NCI-H748 (cell line): ENCODE measurements at regions not wholly inside any gene's neighbourhood (a gene's known extent, or its start where the extent isn't known, plus 50 kb on each side); places are given as distances from the start of the nearest gene placed in this dataset.
"Not testable (repeated sequence)": the region's sequence is repeated elsewhere in the genome, so short reads cannot be mapped to it uniquely, and the experiment has no call there.

Experiments used
- DNase-seq: peaks from one replicate; lab custom pipeline; 2025; ENCODE audit not compliant: unreplicated experiment; lab: John Stamatoyannopoulos, UW

DNA sequence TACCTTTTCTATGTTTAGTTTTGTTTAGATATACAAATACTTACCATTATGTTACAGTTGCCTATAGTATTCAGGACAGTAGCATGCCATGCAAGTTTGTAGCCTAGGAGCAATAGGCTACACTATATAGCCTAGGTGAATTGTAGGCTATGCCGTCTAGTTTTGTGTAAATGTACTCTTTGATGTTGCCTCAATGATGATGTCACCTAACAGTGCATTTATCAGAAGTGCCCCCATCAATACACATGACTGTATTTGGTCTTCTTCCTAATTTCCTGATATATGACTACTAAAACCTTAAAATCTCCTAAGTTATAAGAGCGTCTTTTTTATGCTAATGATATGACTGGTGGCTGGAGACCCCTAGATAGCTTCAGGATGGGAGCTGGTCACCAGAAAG, 394.4 kb upstream of the STXBP6 start:
- DNase-seq: no peak

DNA sequence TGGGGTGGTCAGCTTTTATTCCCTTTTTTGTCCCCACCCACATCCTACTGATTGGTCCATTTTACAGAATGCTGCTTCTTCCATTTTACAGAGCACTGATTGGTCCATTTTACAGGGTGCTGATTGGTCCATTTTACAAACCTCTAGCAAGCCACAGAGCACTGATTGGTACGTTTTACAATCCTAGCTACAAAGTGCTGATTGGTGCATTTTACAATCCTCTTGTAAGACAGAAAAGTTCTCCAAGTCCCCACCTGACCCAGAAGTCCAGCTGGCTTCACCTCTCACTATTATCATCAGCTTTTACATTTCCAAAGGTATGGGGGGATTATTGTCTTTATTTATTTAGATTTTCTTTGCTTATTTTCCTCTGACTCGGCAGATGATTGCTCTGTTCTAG, 390.4 kb upstream of the STXBP6 start:
- not testable (repeated sequence) for DNase-seq

DNA sequence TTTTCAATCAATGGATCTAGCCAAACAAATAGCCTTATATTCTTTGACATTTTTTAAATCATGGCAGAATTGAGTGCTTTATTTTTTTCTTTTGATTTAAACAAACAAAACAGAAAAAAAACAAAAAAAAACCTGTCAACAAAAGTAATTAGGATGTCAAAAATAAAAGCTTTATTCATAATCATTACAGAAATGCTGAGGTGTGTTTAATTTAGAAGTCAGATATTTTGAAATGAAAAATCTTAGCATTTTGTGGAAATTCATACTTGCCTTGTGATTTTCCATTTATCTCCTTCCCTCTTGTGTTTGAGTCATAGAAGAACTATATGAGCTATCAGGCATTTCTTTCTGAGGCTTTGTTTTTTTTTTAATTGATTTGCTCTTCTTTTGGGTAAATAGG, 387.0 kb upstream of the STXBP6 start:
- no peak for DNase-seq

DNA sequence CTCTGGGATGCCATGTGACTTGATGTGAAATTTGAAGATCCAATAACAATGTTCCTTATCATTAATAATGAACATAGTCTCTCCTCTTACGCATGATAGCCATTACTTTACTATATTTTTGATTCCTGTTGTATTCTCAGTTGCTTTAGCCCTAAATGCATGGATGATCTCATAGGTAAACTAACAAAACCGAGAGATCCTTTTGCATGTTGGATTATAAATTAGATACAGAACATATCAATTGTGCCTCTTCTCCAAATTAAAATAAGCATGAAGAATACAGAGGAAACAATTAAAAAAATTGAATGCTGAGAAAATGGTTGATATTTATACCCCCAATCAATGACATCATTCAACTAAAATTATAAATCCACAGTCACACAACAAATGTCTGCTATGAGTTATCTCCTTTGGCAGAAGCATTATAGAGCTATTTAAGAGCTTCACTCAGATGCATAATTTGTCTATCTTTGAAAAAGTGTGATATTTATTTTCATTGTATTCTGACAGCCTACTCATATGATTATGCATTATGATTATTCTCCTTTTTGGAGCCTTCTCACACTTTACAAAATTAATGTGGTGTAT, 386.4 kb upstream of the STXBP6 start:
- no peak for DNase-seq

DNA sequence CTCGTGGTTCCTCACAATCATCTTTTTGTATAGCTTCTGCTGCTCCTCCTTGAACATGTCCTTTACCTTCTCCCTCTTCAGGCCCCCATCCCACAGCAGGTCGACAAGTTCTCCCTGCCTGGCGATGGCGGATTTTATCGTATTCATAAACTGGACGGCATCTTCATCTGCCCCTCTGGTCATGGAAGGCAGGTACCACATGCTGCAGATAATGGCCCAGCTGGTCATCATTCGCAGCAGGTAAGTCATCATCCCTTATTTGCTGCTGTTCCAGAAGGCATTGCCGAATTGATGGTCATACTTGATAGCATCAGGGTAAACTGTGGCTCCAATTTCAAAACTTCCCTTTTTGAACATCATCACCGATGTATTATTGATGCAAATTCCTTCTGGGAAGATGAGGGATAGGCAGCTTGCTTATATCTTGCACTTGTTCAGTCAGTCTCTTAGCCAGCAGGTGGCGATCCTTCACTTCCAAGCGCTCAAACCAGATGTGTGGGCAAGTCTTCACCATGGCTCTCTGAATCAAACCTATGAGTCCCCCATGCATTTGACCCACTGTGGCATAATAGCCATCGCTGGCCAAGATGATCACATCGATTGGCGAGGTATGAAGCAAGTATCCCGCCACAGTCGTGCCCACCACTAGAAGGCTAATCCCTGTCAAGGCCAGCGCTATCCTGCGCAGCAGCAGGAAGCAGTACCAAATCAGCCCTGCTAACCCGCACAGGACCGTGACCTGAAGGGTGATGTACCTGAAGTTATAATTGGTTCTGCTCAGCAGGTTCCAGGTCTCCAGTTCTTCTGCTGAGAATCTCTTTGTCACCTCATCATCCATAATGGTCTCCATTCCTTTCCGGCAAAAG, 381.5 kb upstream of the STXBP6 start:
- DNase-seq: peak; percentile 76

DNA sequence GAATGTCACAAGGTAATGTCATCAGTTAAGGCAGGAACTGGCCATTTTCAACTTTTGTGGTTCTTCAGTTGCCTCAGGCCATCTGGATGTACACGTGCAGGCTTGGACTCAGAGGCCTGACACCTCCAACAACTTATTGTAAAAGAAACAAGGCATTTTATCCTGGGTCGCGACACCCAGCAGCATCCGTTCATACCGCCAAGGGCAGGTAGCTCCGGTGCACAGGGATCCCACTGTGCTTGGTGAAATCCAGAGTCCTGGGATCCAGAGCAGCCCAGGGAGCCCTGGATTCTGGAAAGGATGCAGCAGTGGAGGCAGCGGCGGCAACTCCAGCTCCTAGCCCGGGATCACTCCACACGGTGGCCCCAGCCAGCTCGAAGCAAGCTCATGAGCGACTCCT, 380.9 kb upstream of the STXBP6 start:
- DNase-seq: no peak

DNA sequence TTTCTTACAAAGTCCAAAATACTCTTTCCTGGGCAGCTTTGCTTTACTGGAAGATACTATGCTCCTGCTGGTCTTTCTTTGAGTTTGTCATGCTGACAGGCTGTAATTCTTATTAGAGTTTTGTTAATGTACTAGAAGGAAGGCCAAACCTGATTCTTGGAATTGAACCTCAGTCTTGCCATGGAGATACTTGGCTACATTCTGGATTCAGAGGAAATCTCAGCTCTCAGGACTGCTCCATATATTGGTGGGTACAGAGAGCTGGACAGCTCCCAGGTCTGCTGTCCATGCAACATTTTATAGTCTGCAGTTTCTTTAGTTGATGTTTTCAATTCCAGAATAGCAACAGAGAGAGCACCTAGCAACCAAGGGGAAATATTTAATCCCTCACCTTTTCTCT, 363.1 kb upstream of the STXBP6 start:
- DNase-seq: no peak

DNA sequence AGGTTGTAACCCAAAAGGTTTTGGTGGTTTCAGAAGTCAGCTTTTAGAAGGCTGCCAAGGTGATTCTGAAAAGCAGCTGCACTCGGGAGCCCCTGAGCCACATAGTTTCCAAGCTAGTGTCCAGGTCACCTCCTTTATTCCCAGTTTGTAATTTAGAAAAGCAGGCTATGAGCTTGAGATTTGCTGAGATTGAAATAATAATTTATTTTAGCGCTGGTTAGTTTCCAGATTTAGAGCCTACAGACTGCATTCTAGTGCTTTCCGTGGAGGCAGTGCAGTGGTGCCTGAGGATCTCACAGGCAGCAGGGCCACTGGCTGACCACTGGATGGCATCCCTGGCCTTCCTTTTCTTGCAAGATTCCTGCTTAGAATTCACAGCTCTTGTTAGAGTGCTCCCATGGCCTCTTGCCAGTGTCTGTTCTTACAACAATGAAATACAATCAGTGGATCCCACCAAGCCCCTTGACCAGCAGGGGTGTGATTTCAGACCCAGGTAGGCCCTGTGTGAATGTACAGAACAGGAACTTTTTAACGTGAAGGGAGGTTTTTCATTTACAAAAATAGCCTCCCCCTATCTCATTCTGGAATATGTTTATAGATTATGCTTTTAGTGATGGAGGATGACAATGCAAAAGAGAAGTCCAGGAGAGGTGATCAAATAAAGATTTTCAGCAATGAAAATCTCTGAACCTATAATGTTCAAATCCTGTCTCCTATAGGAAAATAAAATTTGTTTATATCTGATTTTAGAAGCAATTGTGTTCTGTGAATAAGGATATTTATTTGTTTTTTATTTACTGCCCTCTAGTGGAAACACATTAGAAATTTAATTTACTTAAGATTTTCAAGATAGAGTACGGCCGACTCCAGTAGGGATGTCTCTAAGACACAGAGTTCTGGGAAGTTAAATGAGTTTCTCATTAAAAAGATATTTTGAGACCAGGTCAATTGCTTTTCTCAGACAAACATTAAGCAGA, 362.1 kb upstream of the STXBP6 start:
- peak; percentile 48 for DNase-seq

DNA sequence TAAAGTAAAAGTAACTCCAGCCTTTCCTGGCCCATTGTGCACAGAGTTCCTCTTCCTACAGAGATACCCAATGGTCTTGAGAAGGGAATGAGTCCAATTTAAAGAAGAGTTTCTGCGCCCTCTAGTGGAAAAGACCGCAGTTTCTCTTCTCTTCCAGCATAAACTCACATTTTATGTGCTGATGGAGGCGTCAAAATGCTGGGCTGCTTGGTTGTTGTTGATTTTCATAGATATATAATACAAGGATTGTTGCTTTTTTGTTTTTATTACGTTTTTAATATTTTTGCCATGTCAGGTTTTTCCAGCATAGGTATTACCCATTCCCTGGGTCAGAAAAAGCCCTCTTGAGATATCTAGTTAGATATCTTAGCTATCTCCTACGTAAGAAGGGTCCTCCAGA, 356.9 kb upstream of the STXBP6 start:
- peak; percentile 71 for DNase-seq

DNA sequence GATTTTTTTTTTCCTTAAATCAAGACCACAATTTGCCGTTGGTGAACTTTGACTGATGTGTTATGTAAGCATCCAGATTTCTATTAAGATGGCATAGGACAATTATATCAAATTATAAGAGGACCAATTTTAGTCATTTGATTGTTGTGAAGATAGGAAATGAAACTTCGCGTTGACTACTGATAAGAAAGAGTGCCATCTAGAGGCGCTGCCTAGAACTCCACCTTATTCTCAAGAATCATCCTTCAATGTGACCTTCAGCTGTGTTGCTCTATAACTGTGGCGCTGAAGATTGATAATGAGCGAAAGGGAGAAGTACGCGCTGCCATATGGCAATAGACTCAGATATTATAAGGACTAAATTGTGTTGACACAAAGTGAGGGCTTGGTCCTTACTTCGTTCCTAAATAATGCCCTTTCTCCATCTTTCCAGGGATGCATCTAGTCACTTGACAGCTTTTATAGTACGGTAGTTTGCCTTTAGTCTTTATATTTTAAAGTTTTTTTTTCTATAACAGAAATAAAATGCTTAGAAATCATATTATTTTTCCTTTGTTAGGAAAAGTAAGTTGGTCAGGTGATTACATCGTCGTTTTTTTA, 350.8 kb upstream of the STXBP6 start:
- peak; percentile 60 for DNase-seq

DNA sequence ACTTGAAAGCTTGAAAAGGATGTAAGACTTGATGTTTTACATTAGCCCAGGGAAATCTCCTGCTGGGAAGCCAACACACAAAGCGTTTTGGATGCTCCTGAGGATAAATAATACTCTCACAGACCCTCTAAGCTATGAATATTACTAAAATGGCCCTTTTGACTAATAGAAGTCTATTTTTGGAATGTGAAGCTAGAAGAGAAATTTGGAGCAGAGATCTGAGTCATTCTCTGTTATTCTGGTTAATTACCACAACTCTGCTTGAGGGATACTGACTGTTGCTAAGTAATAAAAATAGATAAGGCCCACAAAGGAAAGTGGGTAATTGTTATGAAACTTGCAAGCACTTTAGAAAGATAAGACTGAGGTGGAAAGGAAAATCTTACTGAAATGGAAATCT, 346.2 kb upstream of the STXBP6 start:
- no peak for DNase-seq

DNA sequence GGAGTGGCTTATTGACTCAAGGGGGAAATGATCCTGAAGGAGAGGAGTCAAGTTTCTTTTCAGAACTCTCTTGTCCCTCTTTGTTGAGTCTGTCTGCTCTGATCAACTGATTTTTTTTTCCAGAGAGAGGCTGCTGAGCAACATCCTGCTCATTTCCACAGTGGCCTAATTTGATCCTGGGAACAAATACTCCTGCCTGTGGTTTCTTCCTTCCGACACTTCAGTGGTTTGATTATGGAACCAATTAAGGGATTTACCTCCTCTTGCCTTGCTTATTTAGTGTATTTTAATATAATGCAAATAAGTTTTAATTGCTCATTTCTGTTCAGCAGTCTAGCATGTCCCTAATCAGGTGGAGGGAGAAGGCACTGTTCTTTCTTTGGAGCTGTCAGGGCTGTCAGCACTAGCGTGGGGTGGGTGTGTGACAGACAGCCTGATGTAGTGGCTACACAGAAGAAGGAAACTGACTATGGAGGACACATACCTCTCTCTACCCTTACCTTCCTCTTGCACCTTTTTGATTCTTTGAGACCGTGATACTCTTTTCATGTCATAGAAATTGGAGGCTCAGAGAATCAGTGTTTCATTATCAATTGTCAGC, 344.9 kb upstream of the STXBP6 start:
- DNase-seq: no peak

DNA sequence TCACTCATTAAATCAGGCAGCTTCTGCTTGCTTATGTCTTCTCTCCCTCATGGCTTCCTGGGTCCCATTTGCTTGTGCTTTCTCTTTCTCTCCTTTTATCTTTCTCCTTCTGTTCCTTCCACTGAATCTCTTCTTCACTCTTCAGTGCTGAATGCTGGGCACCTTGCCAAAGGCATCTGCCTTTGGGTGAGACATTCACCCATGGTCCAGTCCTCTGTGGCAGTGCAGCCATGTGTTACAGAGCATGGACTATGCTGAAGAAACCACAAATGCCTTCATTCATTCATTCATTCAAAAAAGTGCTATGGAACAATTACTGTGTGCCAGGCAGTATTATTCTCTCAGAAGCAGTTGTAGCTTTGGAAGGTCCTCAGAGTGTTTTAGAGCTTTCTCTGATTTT, 344.4 kb upstream of the STXBP6 start:
- peak; percentile 7 for DNase-seq

DNA sequence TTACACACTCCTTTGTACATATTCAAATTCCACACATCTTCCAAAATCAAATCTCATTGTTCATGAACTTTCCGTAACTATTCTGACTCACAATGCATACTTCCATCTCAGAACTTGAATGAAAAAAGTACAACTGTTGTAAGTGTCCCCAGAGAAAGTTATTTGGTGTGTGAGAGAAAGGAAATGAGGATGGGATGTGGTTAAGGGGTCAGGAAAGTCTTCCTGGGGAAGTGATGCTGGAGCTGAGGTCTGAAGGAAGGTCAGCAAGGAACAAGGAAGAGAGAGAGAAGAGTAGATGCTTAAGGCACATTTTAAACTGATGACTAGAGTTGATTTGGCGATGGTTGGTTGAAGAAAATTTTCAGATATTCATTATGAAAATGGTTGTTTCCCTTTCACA, 340.0 kb upstream of the STXBP6 start:
- DNase-seq: no peak

DNA sequence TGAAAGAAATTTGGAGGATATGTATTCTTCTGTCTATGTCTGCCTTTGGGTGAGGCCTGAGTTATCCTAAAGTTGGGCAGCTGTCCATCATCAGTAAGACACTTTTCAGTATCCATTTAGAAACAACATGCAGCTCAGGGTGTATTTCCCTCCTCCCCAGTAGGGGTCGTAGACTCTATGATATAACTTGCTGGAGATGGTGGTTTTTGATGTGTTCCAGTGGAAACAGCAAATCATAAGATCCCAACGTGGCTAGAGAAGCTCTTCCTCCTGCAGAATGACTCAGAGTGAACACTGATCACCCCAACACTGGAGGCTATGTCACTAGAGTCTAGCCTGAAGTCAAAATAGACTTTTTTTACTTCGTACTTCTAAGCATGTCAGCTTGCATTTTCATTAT, 331.6 kb upstream of the STXBP6 start:
- peak; percentile 23 for DNase-seq

DNA sequence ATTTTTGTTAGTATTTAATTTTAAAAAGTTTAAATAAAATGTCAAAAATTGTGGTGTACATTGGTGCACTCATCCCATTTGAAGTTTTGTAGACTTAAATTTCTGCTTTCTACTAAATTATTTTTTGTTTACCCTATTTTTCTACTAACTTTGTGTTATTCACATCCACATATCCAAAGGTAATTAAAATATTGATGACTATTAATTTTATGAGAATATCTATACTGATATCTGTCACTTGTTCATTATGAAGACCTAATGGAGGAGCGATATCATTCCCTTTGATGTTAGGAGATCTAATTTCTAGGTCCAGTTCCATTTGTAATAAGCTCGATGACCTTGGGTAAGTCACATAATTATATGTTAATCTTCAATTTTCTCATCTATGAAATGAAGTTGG, 325.7 kb upstream of the STXBP6 start:
- DNase-seq: no peak

DNA sequence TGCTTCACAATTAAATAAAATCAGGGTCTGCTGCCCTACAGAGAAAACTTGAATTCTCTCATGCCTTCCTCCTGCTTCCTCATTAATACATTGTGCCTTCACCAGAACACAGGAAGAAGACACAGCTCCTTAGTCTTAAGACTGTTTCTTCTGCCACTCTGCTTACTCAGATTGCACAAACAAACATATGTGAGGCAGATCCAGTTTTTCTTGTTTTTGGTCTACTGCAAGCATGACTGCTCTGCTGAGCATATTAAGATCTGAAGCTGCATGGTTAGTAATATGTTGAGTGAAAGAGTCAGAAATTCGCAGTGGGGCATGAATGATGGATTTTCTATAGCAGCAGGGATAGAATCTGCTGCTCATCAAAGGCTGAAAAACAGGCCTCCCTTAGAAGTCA, 321.1 kb upstream of the STXBP6 start:
- DNase-seq: no peak

DNA sequence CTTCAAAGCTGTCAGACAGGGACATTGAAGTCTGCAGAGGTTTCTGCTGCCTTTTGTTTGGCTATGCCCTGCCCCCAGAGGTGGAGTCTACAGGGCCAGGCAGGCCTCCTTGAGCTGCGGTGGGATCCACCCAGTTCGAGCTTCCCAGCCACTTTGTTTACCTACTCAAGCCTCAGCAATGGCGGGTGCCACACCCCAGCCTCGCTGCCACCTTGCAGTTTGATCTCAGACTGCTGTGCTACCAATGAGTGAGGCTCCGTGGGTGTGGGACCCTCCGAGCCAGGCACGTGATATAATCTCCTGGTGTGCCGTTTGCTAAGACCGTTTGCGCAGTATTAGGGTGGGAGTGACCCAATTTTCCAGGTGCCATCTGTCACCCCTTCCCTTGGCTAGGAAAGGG, 320.1 kb upstream of the STXBP6 start:
- not testable (repeated sequence) for DNase-seq

DNA sequence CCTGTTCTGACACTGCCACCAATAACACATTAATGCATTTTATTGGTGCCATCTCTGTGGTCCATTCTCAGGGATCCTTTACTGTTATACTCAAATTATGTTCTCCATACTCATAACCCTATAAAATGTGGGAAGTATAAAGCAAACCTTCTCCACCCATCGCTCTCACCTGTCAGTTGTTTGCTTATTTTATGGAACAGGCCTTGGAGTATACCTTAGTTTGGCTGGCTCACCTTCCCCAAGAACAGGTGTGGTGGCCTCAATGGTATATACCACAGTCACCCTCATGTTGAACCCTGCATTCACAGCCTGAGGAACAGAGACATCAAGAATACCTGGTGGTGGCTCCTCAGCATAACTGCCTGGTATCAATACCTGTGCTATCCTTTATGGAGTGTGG, 308.4 kb upstream of the STXBP6 start:
- DNase-seq: no peak

DNA sequence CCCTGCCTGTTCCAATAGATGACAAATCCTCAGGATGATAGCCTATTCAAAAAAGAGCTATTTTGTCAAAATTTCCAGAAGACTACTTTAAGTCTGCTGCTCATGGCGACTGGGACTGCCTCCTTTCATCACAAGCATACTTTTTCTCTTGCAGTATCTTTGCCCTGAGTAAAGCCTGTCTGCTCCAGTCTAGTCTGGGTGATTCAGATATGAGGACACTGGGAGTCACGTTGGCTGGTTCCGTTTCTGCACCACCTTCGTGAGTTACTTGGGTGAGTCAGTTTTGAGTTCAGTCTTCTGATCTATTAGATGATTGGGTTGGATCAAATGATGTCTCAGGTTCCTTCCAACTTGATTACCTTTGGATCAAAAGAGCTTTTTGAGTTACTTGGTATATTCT, 301.3 kb upstream of the STXBP6 start:
- no peak for DNase-seq

DNA sequence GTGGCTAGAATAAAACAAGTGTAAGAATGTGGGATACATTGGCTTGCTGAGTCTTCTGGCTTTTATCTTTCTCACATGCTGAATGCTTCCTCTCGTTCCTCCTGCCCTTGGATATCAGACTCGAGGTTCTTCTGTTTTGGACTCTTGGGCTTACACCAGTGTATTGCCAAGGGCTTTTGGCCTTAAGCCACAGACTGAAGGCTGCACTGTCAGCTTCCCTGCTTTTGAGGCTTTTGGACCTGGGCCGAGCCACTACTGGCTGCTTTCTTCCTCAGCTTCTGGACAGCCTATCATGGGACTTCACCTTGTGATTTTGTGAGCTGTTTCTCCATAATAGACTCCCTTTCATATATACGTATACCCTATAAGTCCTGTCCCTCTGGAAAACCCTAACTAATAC, 300.9 kb upstream of the STXBP6 start:
- DNase-seq: no peak
